ENCODE measurements at regions not wholly inside any gene's neighbourhood (a gene's known extent, or its start where the extent isn't known, plus 50 kb on each side); places are given as distances from the start of the nearest gene placed in this dataset.
A peak's percentile ranks its signal among the peaks of the same experiment; 100 is the strongest.

DNA sequence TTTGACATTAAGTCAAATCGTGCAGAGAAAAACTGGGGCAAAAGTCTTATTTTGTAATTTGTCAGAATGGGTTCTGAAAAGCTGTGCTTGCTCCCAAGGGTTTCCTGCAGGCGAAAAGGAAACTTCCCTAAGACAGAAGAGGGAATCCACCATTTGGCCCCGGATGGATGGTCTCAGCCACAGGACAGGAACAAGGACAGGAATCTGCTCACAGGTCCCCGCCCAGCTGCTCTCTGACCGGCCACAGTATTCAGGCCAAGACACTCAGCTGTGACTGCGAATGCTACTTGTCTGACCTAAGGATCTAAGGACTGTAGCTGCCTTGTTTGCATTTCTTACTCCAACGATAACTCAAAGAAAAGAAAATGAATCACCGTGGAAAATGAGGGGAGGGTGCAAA is 197.0 kb downstream of the BMP7 start:
- DNase-seq, result no peak
- Mint-ChIP-seq H3K36me3 (ENCODE audit: unreplicated experiment) (no peaks in the 10 kb centered on the region), H3K27me3 (ENCODE audit: unreplicated experiment) (peaks cover 4% of the 10 kb centered on the region), H3K27ac (ENCODE audit: unreplicated experiment) (no peak overlapping the region), H3K9me3 (ENCODE audit: unreplicated experiment) (peaks cover 2% of the 10 kb centered on the region), H3K4me1 (ENCODE audit: low read depth, unreplicated experiment) (peaks cover 36% of the 10 kb centered on the region), H3K4me3 (ENCODE audit: unreplicated experiment) (no peak overlapping the region)
- no peak for TF ChIP-seq CTCF (IDR thresholded peaks at IDR 0.05; ENCODE audit: partially characterized antibody, unreplicated experiment)

DNA sequence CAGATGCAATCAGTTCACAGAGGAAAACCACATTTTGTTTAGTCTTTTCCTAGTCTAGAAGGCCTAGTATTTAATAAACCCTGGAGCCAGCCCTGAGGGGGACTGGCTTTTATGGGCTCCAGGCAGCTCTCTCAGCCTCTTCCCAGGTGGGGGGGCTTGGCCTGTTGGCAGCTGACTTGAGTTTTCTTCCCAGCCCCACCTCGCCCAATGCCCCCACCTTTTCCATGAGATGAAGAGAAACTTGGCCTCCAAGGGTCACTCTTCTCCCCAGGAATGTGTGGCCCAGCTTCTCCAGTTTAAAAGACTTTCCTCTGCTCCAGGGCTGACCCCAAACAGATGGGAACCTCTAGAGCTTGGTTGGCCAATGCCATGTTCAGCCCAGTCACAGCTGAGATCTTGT is 196.1 kb downstream of the BMP7 start:
- no peak for TF ChIP-seq CTCF (IDR thresholded peaks at IDR 0.05; ENCODE audit: partially characterized antibody, unreplicated experiment)
- DNase-seq, result no peak
- peaks cover 4% of the 10 kb centered on the region for H3K27me3 Mint-ChIP-seq (ENCODE audit: unreplicated experiment)
- H3K36me3 Mint-ChIP-seq (ENCODE audit: unreplicated experiment), result peaks cover 8% of the 10 kb centered on the region
- no peak overlapping the region for H3K27ac Mint-ChIP-seq (ENCODE audit: unreplicated experiment)
- peaks cover 34% of the 10 kb centered on the region for H3K4me1 Mint-ChIP-seq (ENCODE audit: low read depth, unreplicated experiment)
- no peaks in the 10 kb centered on the region for H3K9me3 Mint-ChIP-seq (ENCODE audit: unreplicated experiment)
- no peak overlapping the region for H3K4me3 Mint-ChIP-seq (ENCODE audit: unreplicated experiment)

DNA sequence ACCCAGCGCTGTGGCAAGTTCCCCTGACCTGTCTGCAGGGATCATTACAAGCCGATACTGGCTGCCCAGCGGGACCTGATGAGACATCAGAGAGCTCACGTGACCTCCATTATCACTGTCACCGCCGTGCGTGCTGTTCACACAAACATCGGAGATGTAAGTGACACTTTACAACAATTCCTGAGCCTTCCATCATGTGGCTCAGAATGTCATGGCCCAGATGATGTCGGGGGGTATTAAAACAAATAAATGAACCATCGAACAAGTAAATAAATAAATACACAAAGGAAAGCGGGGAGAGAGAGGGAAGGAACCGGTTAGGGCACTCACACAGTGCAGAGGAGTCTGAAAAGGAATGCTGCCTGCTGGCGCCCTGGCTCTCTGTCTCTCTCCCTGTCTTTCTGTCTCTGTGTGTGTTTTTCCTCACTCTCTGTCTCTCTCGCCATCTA is 195.1 kb downstream of the BMP7 start:
- peaks cover 3% of the 10 kb centered on the region for H3K9me3 Mint-ChIP-seq (ENCODE audit: unreplicated experiment)
- H3K4me3 Mint-ChIP-seq (ENCODE audit: unreplicated experiment), result peak overlapping the region; percentile 72
- DNase-seq, result peak; percentile 56
- peaks cover 28% of the 10 kb centered on the region for H3K4me1 Mint-ChIP-seq (ENCODE audit: low read depth, unreplicated experiment)
- H3K27me3 Mint-ChIP-seq (ENCODE audit: unreplicated experiment), result peaks cover 2% of the 10 kb centered on the region
- peak overlapping the region; percentile 57 for H3K27ac Mint-ChIP-seq (ENCODE audit: unreplicated experiment)
- peaks cover 13% of the 10 kb centered on the region for H3K36me3 Mint-ChIP-seq (ENCODE audit: unreplicated experiment)
- TF ChIP-seq CTCF (IDR thresholded peaks at IDR 0.05; ENCODE audit: partially characterized antibody, unreplicated experiment), result no peak

- Mint-ChIP-seq H3K36me3 (ENCODE audit: unreplicated experiment) (peaks cover 19% of the 10 kb centered on the region), H3K4me1 (ENCODE audit: low read depth, unreplicated experiment) (peaks cover 23% of the 10 kb centered on the region), H3K27me3 (ENCODE audit: unreplicated experiment) (peaks cover 2% of the 10 kb centered on the region), H3K9me3 (ENCODE audit: unreplicated experiment) (peaks cover 6% of the 10 kb centered on the region), H3K4me3 (ENCODE audit: unreplicated experiment) (no peak overlapping the region), H3K27ac (ENCODE audit: unreplicated experiment) (peak overlapping the region; percentile 57)
- DNase-seq, result no peak
- no peak for TF ChIP-seq CTCF (IDR thresholded peaks at IDR 0.05; ENCODE audit: partially characterized antibody, unreplicated experiment)
These were observed 194.4 kb downstream of the BMP7 start for GRCh38 chr20:57071954-57072583.

GRCh38 chr20:57073402-57073801 is 193.0 kb downstream of the BMP7 start:
- no peak for TF ChIP-seq CTCF (IDR thresholded peaks at IDR 0.05; ENCODE audit: partially characterized antibody, unreplicated experiment)
- H3K27me3 Mint-ChIP-seq (ENCODE audit: unreplicated experiment), result peaks cover 2% of the 10 kb centered on the region

More at GRCh38 chr20:57073402-57073801, 193.0 kb downstream of the BMP7 start:
- no peak for DNase-seq
- H3K4me1 Mint-ChIP-seq (ENCODE audit: low read depth, unreplicated experiment), result peaks cover 22% of the 10 kb centered on the region
- H3K36me3 Mint-ChIP-seq (ENCODE audit: unreplicated experiment), result peaks cover 22% of the 10 kb centered on the region
- H3K9me3 Mint-ChIP-seq (ENCODE audit: unreplicated experiment), result peaks cover 7% of the 10 kb centered on the region
- no peak overlapping the region for H3K27ac Mint-ChIP-seq (ENCODE audit: unreplicated experiment)
- H3K4me3 Mint-ChIP-seq (ENCODE audit: unreplicated experiment), result no peak overlapping the region

Measured in glutamatergic neuron (in vitro differentiated cells).